HK-2 (cell line): ENCODE measurements at regions not wholly inside any gene's neighbourhood (a gene's known extent, or its start where the extent isn't known, plus 50 kb on each side); places are given as distances from the start of the nearest gene placed in this dataset.
"Not testable (repeated sequence)": the region's sequence is repeated elsewhere in the genome, so short reads cannot be mapped to it uniquely, and the experiment has no call there.

Experiments used
- DNase-seq: peaks from one replicate; pipeline ENCODE4 v3.0.0-alpha.2; 2018; ENCODE audit not compliant: unreplicated experiment

GRCh38 chr10:65348637-65349036 lies 1577.2 kb upstream of the LRRTM3 start:
- DNase-seq, result no peak

DNA sequence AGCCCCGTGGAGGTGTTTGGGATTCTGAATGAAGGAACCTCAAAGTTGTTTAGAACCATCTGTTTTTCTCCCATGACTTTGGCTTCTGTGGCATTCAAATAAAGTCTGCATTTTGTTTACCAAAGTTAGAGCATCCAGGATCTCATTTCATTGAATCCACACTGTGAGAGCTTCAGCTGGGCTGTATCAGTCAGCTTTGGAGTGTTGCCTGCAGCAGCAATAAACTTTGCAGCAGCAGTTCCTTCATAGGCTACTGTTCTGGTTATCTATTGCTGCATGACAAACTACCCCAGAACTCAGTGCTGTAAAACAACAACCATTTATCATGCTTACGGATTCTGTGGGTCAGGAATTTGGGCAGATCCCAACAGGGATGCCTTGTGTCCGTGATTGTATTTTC lies 1575.2 kb upstream of the LRRTM3 start:
- DNase-seq, result no peak

DNA sequence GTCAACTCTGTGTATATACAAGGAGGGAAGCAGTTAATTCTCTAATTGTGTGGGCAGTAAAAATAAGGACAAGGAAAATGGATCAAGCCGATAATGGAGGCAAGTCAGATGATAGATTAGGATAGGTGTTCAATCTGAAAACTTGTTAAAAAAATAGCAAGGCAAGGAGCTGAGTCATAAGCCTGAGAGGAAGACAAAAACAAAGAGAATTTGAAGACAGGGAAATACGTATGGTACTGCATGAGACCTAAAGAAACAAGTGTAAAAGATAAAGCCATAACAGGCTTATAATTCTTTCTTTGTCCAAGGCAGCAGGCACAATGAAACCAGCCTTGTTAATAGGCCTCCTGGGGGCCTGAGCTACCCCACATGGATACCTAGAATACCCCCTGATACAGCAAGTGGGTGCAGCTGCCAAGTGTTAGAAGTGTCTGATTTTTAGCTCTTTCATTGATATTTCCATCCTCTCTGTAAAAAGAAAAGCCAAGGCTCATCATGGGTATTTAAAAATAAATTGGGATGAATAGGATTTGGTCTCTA lies 1570.6 kb upstream of the LRRTM3 start:
- no peak for DNase-seq

GRCh38 chr10:65358565-65358964 lies 1567.3 kb upstream of the LRRTM3 start:
- peak; percentile 25 for DNase-seq

DNA sequence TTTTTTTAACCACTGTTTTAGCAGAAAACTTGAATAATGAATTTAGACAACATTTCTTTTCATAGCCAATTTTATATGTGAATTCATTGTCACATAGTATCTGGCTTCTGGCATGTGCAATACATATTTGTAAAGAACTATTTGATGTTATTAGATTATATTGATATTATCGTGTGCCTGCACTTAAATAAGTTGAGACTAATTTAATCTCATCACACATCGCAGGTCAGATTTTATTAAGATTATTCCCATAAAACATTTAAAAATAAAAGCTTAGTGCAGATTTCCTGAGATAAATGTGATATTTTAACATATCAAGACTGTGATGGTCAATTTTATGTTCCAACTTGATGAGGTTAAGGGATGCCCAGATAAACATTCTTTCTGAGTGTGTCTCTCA lies 1565.3 kb upstream of the LRRTM3 start:
- DNase-seq, result no peak

DNA sequence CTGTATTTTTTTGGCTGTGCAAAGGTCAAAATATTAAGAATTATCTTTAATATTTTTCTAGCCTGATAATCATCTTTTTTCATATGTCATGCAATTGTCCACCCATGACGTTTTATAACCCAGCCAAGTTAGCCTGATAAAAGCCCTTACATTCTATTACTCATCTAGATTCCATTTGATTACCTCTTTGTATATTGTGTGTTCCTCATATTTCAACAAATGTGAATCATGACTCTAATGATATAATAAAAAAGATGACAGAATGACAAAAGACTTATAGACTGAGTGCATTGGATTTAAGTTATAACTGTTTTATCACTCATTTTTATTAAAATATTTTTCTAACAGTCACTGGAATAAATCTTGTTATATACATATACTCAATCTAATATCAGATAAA lies 1560.0 kb upstream of the LRRTM3 start:
- no peak for DNase-seq

GRCh38 chr10:65367706-65368105 lies 1558.1 kb upstream of the LRRTM3 start:
- no peak for DNase-seq

DNA sequence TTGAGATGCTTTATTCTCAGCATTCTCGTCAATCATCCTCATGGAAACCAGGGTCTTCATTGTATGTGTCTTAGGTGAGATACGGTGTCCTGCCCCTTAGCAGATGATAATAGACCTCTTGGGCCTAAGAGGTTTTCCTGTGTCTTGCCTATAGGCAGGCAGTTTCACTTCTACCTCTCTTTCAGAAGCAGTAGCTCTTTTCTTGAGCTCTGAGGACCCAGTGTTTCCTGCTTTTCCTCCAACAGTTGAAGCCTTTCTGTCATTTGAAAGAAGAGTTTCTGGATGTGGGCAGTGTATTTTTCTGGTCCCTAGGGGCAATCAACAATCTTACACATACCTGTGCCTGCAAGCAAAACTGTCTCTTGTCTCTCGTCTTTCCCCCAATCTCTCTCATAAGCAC lies 1550.3 kb upstream of the LRRTM3 start:
- no peak for DNase-seq

DNA sequence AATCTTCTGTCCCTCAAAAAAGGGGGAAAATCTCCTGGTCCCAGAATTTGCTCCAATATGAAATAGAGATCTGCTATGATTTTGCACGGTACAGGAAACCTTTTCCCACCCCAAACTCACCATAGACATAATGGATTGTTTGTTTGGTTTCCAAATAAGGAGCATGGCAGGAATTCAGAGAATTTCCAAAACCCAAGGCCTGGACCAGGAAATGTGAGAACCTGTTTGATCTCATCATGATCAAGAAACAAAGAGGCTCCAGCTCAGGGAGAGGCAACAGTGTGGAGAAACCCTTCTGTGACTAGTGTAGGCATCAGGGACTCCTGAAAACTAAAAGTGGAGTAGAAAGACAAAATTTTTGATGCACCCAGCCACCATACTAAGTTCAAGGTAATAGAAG lies 1548.1 kb upstream of the LRRTM3 start:
- no peak for DNase-seq

GRCh38 chr10:65394502-65395297 lies 1531.1 kb upstream of the LRRTM3 start:
- no peak for DNase-seq

DNA sequence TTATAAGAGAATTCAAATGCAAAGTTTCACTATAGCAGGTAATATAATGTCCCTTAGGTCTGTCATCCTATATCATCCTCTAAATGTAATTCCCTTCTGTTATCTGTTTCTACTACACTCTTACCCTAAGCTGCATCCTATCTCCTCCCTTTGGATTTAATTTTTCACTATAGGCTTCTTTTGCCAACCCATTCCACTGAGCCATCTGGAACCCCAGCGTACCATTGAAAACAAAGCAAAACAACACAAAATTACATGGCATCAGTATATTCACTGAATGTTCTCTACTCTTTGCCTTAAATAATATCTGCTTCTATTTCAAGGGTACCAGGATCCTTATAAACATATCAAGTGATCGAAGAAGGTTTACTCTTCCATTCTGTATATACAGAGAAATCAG lies 1530.2 kb upstream of the LRRTM3 start:
- no peak for DNase-seq

- DNase-seq, result no peak
Measured at GRCh38 chr10:65396997-65397396, 1528.8 kb upstream of the LRRTM3 start.

DNA sequence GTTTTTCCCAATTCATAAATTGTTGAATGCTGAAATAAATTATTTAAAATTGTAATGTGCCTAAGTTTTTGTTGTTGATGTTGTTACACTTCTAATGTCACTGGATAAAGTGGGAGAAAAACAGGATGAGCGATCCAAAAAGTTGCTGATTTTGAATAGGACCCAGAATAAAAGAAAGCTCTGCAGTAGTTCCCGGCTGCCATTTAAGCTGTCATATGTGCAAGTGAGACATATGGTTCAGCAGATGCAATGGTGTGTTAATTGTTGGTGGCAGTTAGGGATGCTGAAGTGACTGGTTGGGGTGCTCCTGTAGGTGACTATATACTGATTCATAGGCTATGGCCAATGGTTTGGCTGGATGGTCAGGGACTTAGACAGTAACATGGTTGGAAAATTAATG lies 1517.4 kb upstream of the LRRTM3 start:
- no peak for DNase-seq

DNA sequence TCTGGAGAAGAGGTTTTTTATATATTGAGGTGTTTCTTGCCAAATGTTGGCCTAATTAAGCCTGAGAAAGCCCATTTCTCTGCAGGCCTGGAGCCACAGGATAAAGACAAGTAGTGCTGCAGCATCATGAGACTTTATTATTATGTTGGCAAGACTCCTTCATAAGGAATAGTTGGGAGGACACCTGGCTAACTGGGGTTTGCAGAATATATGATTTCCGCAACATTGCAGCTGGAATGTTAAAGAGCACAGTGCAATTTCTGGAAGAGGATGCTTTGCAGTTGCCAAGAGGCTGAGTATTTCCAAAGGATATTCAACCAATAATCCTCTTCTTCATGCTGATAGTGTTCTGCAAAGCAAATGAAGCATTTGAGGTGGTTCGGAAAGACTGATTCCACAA lies 1512.8 kb upstream of the LRRTM3 start:
- no peak for DNase-seq

DNA sequence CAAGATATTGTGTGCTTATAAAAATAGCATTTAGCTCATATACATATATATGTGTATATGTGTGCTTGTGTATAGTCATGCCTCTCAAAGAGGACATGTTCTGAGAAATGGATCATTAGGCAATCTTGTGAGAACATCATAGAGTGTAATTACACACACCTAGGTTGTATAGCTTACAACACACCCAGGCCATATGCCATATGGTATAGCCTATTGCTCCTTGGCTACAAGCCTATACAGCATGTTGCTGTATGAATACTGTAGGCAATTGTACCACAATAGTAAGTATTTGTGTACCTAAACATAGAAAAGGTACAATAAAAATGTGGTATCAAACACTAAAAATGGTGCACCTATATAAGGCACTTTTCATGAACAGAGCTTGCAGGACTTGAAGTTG lies 1510.5 kb upstream of the LRRTM3 start:
- no peak for DNase-seq

DNA sequence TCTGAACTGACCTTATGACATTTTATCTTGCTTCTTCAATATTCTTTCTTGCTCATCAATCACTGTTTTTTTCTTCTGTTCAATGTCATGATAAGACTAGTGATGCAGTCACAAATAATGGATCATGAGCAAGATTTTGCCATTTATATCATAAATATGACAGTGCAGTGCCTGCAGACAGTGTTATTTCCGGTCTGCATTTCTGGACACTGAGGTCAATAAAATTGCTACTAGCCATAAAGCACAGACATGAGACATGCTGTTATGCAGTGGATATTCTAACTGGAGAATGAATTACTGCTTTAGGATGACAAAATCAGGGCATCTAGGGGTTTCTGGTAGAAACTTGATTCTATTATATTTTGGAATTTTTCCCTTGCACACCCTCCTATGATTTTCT lies 1509.7 kb upstream of the LRRTM3 start:
- DNase-seq, result no peak

DNA sequence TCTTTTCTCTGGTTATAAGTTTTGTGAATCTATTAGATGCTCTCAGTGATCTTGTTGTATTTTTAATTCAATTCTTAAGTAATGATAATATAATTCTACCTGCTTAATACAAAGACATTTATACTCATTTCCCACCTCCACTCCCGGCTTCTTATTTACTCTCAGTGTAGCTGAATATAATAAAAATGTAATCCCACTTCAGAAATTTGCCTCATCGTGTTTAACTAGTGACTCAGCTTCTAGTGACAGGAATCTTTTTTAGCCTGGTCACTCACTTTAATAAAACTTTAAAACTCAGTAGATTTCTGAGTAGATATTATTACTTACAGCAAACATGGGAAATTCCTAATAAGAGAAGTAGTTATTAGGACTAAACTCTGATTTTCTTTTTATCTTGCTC lies 1506.2 kb upstream of the LRRTM3 start:
- DNase-seq, result no peak

DNA sequence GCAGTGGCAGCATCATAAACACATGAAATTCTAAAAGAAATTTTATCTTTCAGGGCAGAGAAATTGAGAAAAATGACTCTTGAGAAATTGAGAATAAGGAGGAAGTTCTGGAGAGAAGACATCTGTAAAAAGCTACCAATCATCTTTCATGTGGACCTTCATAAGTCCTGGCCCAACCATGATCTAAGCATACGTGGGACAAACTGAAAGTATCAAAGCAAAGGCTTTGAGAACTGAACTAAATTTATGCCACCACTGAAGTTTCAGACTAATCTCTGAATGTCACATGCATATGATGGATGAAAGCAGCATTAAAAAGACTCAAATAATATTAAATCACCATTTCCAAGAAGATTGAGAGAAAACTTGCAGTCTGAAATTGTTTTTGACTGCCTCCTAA lies 1502.8 kb upstream of the LRRTM3 start:
- DNase-seq, result no peak

DNA sequence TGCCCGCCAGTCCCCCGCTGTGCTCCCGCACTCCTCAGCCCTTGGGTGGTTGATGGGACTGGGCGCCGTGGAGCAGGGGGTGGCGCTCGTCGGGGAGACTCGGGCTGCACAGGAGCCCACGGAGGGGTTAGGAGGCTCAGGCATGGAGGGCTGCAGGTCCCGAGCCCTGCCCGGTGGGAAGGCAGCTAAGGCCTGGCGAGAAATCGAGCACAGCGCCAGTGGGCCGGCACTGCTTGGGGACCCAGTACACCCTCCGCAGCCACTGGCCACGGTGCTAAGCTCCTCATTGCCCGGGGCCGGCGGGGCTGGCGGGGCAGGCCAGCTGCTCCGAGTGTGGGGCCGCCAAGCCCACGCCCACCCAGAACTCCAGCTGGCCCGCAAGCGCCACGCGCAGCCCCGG lies 1496.5 kb upstream of the LRRTM3 start:
- not testable (repeated sequence) for DNase-seq

DNA sequence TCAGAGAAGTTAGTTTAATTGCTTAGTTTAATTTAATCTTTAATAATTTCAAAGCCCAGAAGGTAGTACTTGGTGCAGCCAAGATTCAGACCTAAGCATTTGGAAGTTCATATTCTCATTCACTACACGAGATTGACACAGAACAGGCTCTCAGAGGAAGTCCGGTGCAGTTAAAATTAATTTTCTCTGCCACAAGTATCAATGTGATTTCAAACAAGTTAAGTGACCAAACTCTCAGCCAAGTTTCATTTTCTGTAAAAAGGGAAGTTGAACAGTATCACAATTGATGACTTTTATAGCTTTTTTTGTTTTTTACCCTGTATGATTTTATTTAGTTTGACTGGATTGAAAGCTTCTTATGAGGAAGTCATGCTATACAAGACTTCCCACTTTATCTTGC lies 1494.9 kb upstream of the LRRTM3 start:
- no peak for DNase-seq

DNA sequence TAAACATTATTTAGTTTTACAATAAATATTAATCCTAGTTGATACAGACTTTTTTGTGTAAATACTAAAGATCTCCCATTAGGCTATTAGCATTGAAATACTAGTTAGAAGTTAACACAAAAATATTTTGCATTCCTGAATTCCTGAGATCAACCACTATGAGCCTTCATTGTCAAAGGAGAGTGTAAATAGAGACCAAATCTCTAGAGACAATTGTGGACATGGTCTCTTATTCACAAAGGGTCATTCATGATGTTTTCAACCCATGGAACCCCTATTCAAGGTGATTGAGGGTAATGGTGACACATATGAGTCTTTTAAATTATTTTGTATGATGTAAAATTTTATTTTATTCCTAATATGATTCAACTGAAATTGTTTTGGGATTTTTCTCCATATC lies 1454.8 kb upstream of the LRRTM3 start:
- DNase-seq, result no peak

DNA sequence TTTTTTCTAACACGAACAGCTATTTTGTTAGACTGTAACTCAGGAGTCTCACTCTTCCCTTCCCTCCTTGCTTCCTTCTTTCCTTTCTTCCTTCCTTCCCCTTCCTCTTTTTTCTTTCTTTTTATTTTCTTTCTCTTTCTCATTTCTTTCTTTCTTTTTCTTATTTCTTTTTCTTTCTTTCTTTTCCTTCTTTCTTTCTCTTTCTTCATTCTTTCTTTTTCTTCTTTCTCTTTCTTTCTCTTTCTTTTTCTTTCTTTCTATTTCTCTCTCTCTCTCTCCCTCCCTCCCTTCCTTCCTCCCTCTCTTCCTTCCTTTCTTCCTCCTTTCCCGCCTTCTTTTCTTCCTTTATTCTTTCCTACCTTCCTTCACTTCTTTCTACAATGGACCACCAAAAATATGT lies 1443.0 kb upstream of the LRRTM3 start:
- no peak for DNase-seq

DNA sequence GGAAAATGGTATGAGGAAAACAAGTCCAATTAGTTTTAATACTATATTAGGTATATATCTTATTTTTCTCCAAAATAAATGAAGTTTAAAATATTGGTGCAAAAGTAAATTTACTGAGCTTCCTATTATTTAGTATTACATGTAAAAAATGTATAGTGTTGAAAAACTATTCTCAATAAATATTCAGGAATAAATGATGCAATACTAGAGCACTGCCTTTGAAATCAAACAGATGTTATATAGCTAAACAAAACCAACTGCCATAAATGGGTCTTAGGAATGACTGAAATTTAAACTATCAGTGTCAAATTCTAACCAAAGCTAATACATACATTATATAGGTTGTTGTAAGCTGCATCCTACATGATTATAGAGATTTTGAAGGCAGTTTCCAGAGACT lies 1434.0 kb upstream of the LRRTM3 start:
- no peak for DNase-seq

- no peak for DNase-seq
Measured at GRCh38 chr10:65496541-65496940, 1429.3 kb upstream of the LRRTM3 start.
